ENCODE measurements at regions not wholly inside any gene's neighbourhood (a gene's known extent, or its start where the extent isn't known, plus 50 kb on each side); places are given as distances from the start of the nearest gene placed in this dataset.

- TF ChIP-seq FOS (IDR thresholded peaks at IDR 0.05; ENCODE audit: borderline replicate concordance, insufficient read depth, low read length) = no peak
- TF ChIP-seq MYC (IDR thresholded peaks at IDR 0.05; ENCODE audit: low read depth, low read length) = no peak
- TF ChIP-seq POLR2A (IDR thresholded peaks at IDR 0.05; ENCODE audit: low read depth, low read length) = no peak
- TF ChIP-seq EZH2 (IDR thresholded peaks at IDR 0.05; ENCODE audit: borderline replicate concordance, low read depth, low read length, severe bottlenecking) = no peak
- no peak for TF ChIP-seq POLR2AphosphoS5 (IDR thresholded peaks at IDR 0.05; ENCODE audit: insufficient read depth, low read depth, low read length)
- TF ChIP-seq JUN (IDR thresholded peaks at IDR 0.05; ENCODE audit: borderline replicate concordance, insufficient read depth, insufficient read length, low read depth) = no peak
- TF ChIP-seq GATA2 (IDR thresholded peaks at IDR 0.05; ENCODE audit: insufficient read depth, insufficient read length, low read depth, low read length) = no peak
- TF ChIP-seq, protein P1, sequence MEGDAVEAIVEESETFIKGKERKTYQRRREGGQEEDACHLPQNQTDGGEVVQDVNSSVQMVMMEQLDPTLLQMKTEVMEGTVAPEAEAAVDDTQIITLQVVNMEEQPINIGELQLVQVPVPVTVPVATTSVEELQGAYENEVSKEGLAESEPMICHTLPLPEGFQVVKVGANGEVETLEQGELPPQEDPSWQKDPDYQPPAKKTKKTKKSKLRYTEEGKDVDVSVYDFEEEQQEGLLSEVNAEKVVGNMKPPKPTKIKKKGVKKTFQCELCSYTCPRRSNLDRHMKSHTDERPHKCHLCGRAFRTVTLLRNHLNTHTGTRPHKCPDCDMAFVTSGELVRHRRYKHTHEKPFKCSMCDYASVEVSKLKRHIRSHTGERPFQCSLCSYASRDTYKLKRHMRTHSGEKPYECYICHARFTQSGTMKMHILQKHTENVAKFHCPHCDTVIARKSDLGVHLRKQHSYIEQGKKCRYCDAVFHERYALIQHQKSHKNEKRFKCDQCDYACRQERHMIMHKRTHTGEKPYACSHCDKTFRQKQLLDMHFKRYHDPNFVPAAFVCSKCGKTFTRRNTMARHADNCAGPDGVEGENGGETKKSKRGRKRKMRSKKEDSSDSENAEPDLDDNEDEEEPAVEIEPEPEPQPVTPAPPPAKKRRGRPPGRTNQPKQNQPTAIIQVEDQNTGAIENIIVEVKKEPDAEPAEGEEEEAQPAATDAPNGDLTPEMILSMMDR (IDR thresholded peaks at IDR 0.05; ENCODE audit: extremely low read depth in 1 of 2, insufficient read depth in 1 of 2, low read depth in 1 of 2, low read length in 2 of 2) = no peak
- TF ChIP-seq, protein P2, sequence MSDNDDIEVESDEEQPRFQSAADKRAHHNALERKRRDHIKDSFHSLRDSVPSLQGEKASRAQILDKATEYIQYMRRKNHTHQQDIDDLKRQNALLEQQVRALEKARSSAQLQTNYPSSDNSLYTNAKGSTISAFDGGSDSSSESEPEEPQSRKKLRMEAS (IDR thresholded peaks at IDR 0.05; ENCODE audit: insufficient read depth, insufficient read length) = no peak
- Histone ChIP-seq H3K27me3 (ENCODE audit: control insufficient read depth in 2 of 2, insufficient read depth in 2 of 2, low read length in 2 of 2) (no peaks in the 10 kb centered on the region), H2AFZ (ENCODE audit: low read depth, low read length) (no peak overlapping the region), H3K4me2 (ENCODE audit: insufficient read depth, low read length) (no peak overlapping the region), H3K9me1 (replicated peaks; ENCODE audit: control insufficient read depth, extremely low read depth, insufficient read depth, low read length) (no peaks in the 10 kb centered on the region), H3K4me3 (replicated peaks in 1 of 3; ENCODE audit: insufficient read depth in 1 of 3, low read depth in 1 of 3, low read length in 3 of 3) (no peak overlapping the region), H3K27ac (ENCODE audit: insufficient read depth, low read depth, low read length) (no peak overlapping the region), H3K4me1 (ENCODE audit: control insufficient read depth, extremely low read depth, insufficient read depth, low read length) (peaks cover 12% of the 10 kb centered on the region), H3K36me3 (ENCODE audit: control insufficient read depth in 2 of 2, extremely low read depth in 1 of 2, insufficient read depth in 2 of 2, low read length in 2 of 2) (no peaks in the 10 kb centered on the region), H3K9me3 (replicated peaks; ENCODE audit: control insufficient read depth, insufficient read depth, low read length) (no peaks in the 10 kb centered on the region), H4K20me1 (replicated peaks; ENCODE audit: control insufficient read depth, extremely low read depth, insufficient read depth, low read length) (no peaks in the 10 kb centered on the region), H3K9ac (replicated peaks; ENCODE audit: extremely low read depth, insufficient read depth, low read length) (no peak overlapping the region), H3K79me2 (ENCODE audit: control insufficient read depth, insufficient read depth, low read length) (no peaks in the 10 kb centered on the region)
- dilution Hi-C loops (cut with MboI; ENCODE audit: extremely low pct_ligation_motif_present, low sequenced_read_pairs) (no loop called here), intact Hi-C loops (cut with micrococcal nuclease) (no loop called here)
- BruUV-seq (replicated peaks) = no TSS peak
- ChIA-PET POLR2A (no interaction called here), CTCF (no interaction called here)
- DNase-seq (ENCODE audit: low read depth, low spot score) = no peak
- FAIRE-seq = no peak
Observed at GRCh38 chr18:41700416-41700815, 254.6 kb upstream of the PIK3C3 start.

All from endothelial cell of umbilical vein (primary cell).